Liver (tissue), 8 donors: ENCODE measurements at regions not wholly inside any gene's neighbourhood (a gene's known extent, or its start where the extent isn't known, plus 50 kb on each side); places are given as distances from the start of the nearest gene placed in this dataset.

Experiments
- DNase-seq: peaks from one replicate; pipeline ENCODE4 v3.0.0-alpha.2; 2017; ENCODE audit warnings: low spot score
- H3K27ac ChIP-seq, 2 donors: one replicate each; pipeline ENCODE4 v1.7.0; 2013; ENCODE audit warnings: inconsistent platforms in 2 of 2, low read length in 2 of 2, control low read depth in 1 of 2, low read depth in 1 of 2, mild to moderate bottlenecking in 1 of 2
- H3K27me3 ChIP-seq, 4 donors: one replicate each; pipeline versions ENCODE4 v1.6.1 to v1.7.0; 2013; ENCODE audit warnings: low read length in 3 of 4, inconsistent platforms in 1 of 4, mild to moderate bottlenecking in 1 of 4, moderate library complexity in 1 of 4; ENCODE audit not compliant: control insufficient read depth in 4 of 4, insufficient read depth in 4 of 4
- H3K36me3 ChIP-seq, 4 donors: one replicate each; pipeline versions ENCODE4 v1.6.1 to v1.7.0; 2013; ENCODE audit warnings: low read length in 3 of 4, mild to moderate bottlenecking in 3 of 4, low read depth in 1 of 4, moderate library complexity in 1 of 4; ENCODE audit not compliant: control insufficient read depth in 4 of 4, insufficient read depth in 3 of 4
- H3K4me1 ChIP-seq, 4 donors: one replicate each; pipeline versions ENCODE4 v1.6.1 to v1.7.0; 2013; ENCODE audit warnings: low read length in 3 of 4, mild to moderate bottlenecking in 3 of 4, moderate library complexity in 1 of 4; ENCODE audit not compliant: control insufficient read depth in 4 of 4, insufficient read depth in 4 of 4
- H3K4me3 ChIP-seq, 3 donors: one replicate each; pipeline versions ENCODE4 v1.6.1 to v1.7.0; 2013; ENCODE audit warnings: low read length in 3 of 3, control low read depth in 1 of 3, low read depth in 1 of 3, mild to moderate bottlenecking in 1 of 3
- H3K9ac ChIP-seq, 2 donors: one replicate each; pipeline ENCODE4 v1.7.0; 2013; ENCODE audit warnings: low read length in 2 of 2, mild to moderate bottlenecking in 2 of 2, moderate library complexity in 2 of 2, control low read depth in 1 of 2, low read depth in 1 of 2
- H3K9me3 ChIP-seq, 4 donors: one replicate each; pipeline versions ENCODE4 v1.6.1 to v1.7.0; 2013; ENCODE audit warnings: low read length in 3 of 4; ENCODE audit not compliant: control insufficient read depth in 4 of 4
- EGR1 ChIP-seq, 2 donors: IDR thresholded peaks; 2 replicates each; pipeline ENCODE4 v1.6.1; 2016 to 2018; ENCODE audit warnings: antibody characterized with exemption in 2 of 2, low read depth in 2 of 2
- FOXA1 ChIP-seq: IDR thresholded peaks from 2 replicates; pipeline ENCODE4 v1.6.1; 2016; ENCODE audit warnings: antibody characterized with exemption
- FOXA2 ChIP-seq: IDR thresholded peaks from 2 replicates; pipeline ENCODE4 v1.6.1; 2016; ENCODE audit warnings: antibody characterized with exemption
- GABPA ChIP-seq, 2 donors: IDR thresholded peaks in 1 of 2; conservative IDR thresholded peaks in 1 of 2; 2 replicates each; pipeline ENCODE4 v1.6.1; 2016; ENCODE audit warnings: antibody characterized with exemption in 2 of 2, mild to moderate bottlenecking in 1 of 2, moderate library complexity in 1 of 2
- HNF4A ChIP-seq, 2 donors: conservative IDR thresholded peaks; 2 replicates each; pipeline ENCODE4 v1.6.1; 2016; ENCODE audit warnings: antibody characterized with exemption in 2 of 2, mild to moderate bottlenecking in 2 of 2
- HNF4G ChIP-seq: IDR thresholded peaks from 2 replicates; pipeline ENCODE4 v1.6.1; 2016; ENCODE audit warnings: antibody characterized with exemption
- JUND ChIP-seq, 2 donors: IDR thresholded peaks; 2 replicates each; pipeline ENCODE4 v1.6.1; 2016; ENCODE audit warnings: antibody characterized with exemption in 2 of 2
- MAX ChIP-seq: IDR thresholded peaks from 2 replicates; pipeline ENCODE4 v1.6.1; 2016; ENCODE audit warnings: antibody characterized with exemption
- NR2F2 ChIP-seq: IDR thresholded peaks from 2 replicates; pipeline ENCODE4 v1.6.1; 2016; ENCODE audit warnings: antibody characterized with exemption
- RAD21 ChIP-seq, 2 donors: IDR thresholded peaks; 2 replicates each; pipeline ENCODE4 v1.6.1; 2016; ENCODE audit warnings: antibody characterized with exemption in 2 of 2, mild to moderate bottlenecking in 2 of 2
- REST ChIP-seq: IDR thresholded peaks from 2 replicates; pipeline ENCODE4 v1.6.1; 2016; ENCODE audit warnings: antibody characterized with exemption, mild to moderate bottlenecking
- RXRA ChIP-seq, 2 donors: IDR thresholded peaks; 2 replicates each; pipeline ENCODE4 v1.6.1; 2017 to 2018; ENCODE audit warnings: antibody characterized with exemption in 2 of 2, mild to moderate bottlenecking in 1 of 2
- SP1 ChIP-seq: IDR thresholded peaks from 2 replicates; pipeline ENCODE4 v1.6.1; 2018; ENCODE audit warnings: antibody characterized with exemption, mild to moderate bottlenecking
- TAF1 ChIP-seq: conservative IDR thresholded peaks from 2 replicates; pipeline ENCODE4 v1.6.1; 2016; ENCODE audit warnings: antibody characterized with exemption, mild to moderate bottlenecking
- YY1 ChIP-seq: IDR thresholded peaks from 2 replicates; pipeline ENCODE4 v1.6.1; 2016; ENCODE audit warnings: antibody characterized with exemption, mild to moderate bottlenecking
- ZBTB33 ChIP-seq: IDR thresholded peaks from 2 replicates; pipeline ENCODE4 v1.6.1; 2016; ENCODE audit warnings: antibody characterized with exemption
- whole genome bisulfite sequencing: extraction: QIAGEN DNeasy Blood & Tissue Kit; methylation state at CpG from one replicate; pipeline ENCODE4 v1.1.7; 2013; 5-methylcytosine and 5-hydroxymethylcytosine counted together
- TF ChIP-seq, protein P1 (sequence below): fragments of 150-350 bp; IDR thresholded peaks from 2 replicates; pipeline ENCODE4 v1.5.1; 2017; ENCODE audit warnings: improper control_type of control experiment, low read depth, low read length; ENCODE audit not compliant: missing input control
- TF ChIP-seq, protein P2 (sequence below): IDR thresholded peaks from 2 replicates; pipeline ENCODE4 v1.6.1; 2016; ENCODE audit warnings: antibody characterized with exemption
- donor health status: healthy.
- donor health status: healthy.
- donor health status: healthy.
- donor health status: healthy.
- donor health status: healthy.

GRCh38 chr9:100661668-100662067 is 83.8 kb downstream of the CAVIN4 start (continued):
- no peak for TF ChIP-seq RAD21 (IDR thresholded peaks at IDR 0.05)

- Histone ChIP-seq H3K36me3 (no peaks in the 10 kb centered on the region), H3K27ac (no peak overlapping the region), H3K27me3 (no peaks in the 10 kb centered on the region), H3K9ac (no peak overlapping the region), H3K9me3 (peaks cover 0 to 4% (median 0%) of the 10 kb centered on the region in 4 donors), H3K4me3 (no peak overlapping the region), H3K4me1 (no peaks in the 10 kb centered on the region)
- DNase-seq = no peak
- no peak for TF ChIP-seq FOXA2
- TF ChIP-seq SP1 = no peak
- no peak for TF ChIP-seq REST
- no peak for TF ChIP-seq ZBTB33
- TF ChIP-seq NR2F2 = no peak
- no peak for TF ChIP-seq EGR1 (IDR thresholded peaks at IDR 0.05; ENCODE audit: low read depth in 2 of 2)
- no peak for TF ChIP-seq YY1
- TF ChIP-seq, protein P1, sequence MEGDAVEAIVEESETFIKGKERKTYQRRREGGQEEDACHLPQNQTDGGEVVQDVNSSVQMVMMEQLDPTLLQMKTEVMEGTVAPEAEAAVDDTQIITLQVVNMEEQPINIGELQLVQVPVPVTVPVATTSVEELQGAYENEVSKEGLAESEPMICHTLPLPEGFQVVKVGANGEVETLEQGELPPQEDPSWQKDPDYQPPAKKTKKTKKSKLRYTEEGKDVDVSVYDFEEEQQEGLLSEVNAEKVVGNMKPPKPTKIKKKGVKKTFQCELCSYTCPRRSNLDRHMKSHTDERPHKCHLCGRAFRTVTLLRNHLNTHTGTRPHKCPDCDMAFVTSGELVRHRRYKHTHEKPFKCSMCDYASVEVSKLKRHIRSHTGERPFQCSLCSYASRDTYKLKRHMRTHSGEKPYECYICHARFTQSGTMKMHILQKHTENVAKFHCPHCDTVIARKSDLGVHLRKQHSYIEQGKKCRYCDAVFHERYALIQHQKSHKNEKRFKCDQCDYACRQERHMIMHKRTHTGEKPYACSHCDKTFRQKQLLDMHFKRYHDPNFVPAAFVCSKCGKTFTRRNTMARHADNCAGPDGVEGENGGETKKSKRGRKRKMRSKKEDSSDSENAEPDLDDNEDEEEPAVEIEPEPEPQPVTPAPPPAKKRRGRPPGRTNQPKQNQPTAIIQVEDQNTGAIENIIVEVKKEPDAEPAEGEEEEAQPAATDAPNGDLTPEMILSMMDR = no peak
- TF ChIP-seq RAD21 (IDR thresholded peaks at IDR 0.05) = no peak
- no peak for TF ChIP-seq HNF4A (conservative IDR thresholded peaks at IDR 0.05)
- TF ChIP-seq MAX = no peak
- no peak for TF ChIP-seq JUND (IDR thresholded peaks at IDR 0.05)
- no peak for TF ChIP-seq RXRA (IDR thresholded peaks at IDR 0.05)
- TF ChIP-seq, protein P2, sequence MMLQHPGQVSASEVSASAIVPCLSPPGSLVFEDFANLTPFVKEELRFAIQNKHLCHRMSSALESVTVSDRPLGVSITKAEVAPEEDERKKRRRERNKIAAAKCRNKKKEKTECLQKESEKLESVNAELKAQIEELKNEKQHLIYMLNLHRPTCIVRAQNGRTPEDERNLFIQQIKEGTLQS = no peak
- no peak for TF ChIP-seq TAF1
- no peak for TF ChIP-seq HNF4G
- TF ChIP-seq FOXA1 = no peak
- TF ChIP-seq GABPA (IDR thresholded peaks at IDR 0.05 in 1 of 2, conservative IDR thresholded peaks at IDR 0.05 in 1 of 2) = no peak
- 22% methylated on average over 1 of the region's 1 CpG for WGBS
Measured at GRCh38 chr9:100662122-100662521, 84.2 kb downstream of the CAVIN4 start.
